CD14-positive monocyte (primary cell): ENCODE measurements at regions not wholly inside any gene's neighbourhood (a gene's known extent, or its start where the extent isn't known, plus 50 kb on each side); places are given as distances from the start of the nearest gene placed in this dataset.

Source experiments
- DNase-seq, 3 donors: peaks; one replicate each; pipeline ENCODE4 v3.0.0-alpha.2; 2011 to 2022
- H2AFZ ChIP-seq: 2 replicates; pipeline ENCODE4 v1.6.0; 2012; ENCODE audit warnings: mild to moderate bottlenecking, low read depth, low read length, inconsistent platforms; ENCODE audit not compliant: insufficient read depth, poor library complexity, severe bottlenecking
- H3K27ac ChIP-seq, 2 donors: 1 replicate in 1 of 2; 2 replicates in 1 of 2; pipeline ENCODE4 v1.5.1; 2012 to 2013; ENCODE audit warnings: low read length in 2 of 2, control low read depth in 1 of 2, inconsistent platforms in 1 of 2, low read depth in 1 of 2, mild to moderate bottlenecking in 1 of 2
- H3K27me3 ChIP-seq, 2 donors: one replicate each; pipeline versions ENCODE4 v1.6.0 to v1.6.1; 2011 to 2013; ENCODE audit warnings: low read length in 2 of 2; ENCODE audit not compliant: control insufficient read depth in 2 of 2, insufficient read depth in 2 of 2
- H3K36me3 ChIP-seq, 2 donors: replicated peaks in 1 of 2; 1 replicate in 1 of 2; 2 replicates in 1 of 2; pipeline versions ENCODE4 v1.5.1 to v1.6.1; 2012 to 2013; ENCODE audit warnings: low read length in 2 of 2, control low read depth in 1 of 2, inconsistent platforms in 1 of 2, mild to moderate bottlenecking in 1 of 2; ENCODE audit not compliant: insufficient read depth in 2 of 2, control insufficient read depth in 1 of 2
- H3K4me1 ChIP-seq, 2 donors: 1 replicate in 1 of 2; 2 replicates in 1 of 2; pipeline versions ENCODE4 v1.5.1 to v1.6.1; 2012 to 2013; ENCODE audit warnings: low read length in 2 of 2, control low read depth in 1 of 2, inconsistent platforms in 1 of 2, mild to moderate bottlenecking in 1 of 2, moderate library complexity in 1 of 2; ENCODE audit not compliant: insufficient read depth in 2 of 2, control insufficient read depth in 1 of 2
- H3K4me2 ChIP-seq: replicated peaks from 2 replicates; pipeline ENCODE3; 2012; ENCODE audit warnings: low read length, moderate library complexity, mild to moderate bottlenecking; ENCODE audit not compliant: poor library complexity, severe bottlenecking; ENCODE audit errors: extremely low read depth
- H3K4me3 ChIP-seq, 3 experiments: fragments of 200-600 bp in 1 of 3; sonication (generic) in 1 of 3; replicated peaks in 1 of 3; 1 replicate in 2 of 3; 2 replicates in 1 of 3; pipeline ENCODE4 v1.5.1; 2011 to 2013; ENCODE audit warnings: low read length in 3 of 3, mild to moderate bottlenecking in 3 of 3, control low read depth in 2 of 3, low read depth in 2 of 3, inconsistent platforms in 1 of 3, moderate library complexity in 1 of 3
- H3K79me2 ChIP-seq: 2 replicates; pipeline ENCODE4 v1.6.0; 2012; ENCODE audit warnings: mild to moderate bottlenecking, control low read depth, inconsistent platforms, low read length, moderate library complexity; ENCODE audit not compliant: insufficient read depth
- H3K9ac ChIP-seq: 2 replicates; pipeline ENCODE4 v1.6.0; 2017; ENCODE audit warnings: low read length, mild to moderate bottlenecking; ENCODE audit not compliant: insufficient read depth, poor library complexity, severe bottlenecking
- H3K9me3 ChIP-seq, 2 donors: replicated peaks in 1 of 2; 1 replicate in 1 of 2; 2 replicates in 1 of 2; pipeline versions ENCODE4 v1.5.1 to v1.6.1; 2012 to 2013; ENCODE audit warnings: low read length in 2 of 2, control low read depth in 1 of 2; ENCODE audit not compliant: control insufficient read depth in 1 of 2, insufficient read depth in 1 of 2
- H4K20me1 ChIP-seq: 2 replicates; pipeline ENCODE4 v1.6.0; 2012; ENCODE audit warnings: mild to moderate bottlenecking, low read length, control low read depth, moderate library complexity; ENCODE audit not compliant: insufficient read depth
- H3K27ac Mint-ChIP-seq, 7 donors: one replicate each; pipeline ENCODE4 v1.8.0; 2020; ENCODE audit warnings: mild to moderate bottlenecking in 7 of 7, mixed read lengths in 7 of 7, moderate library complexity in 6 of 7, inconsistent platforms in 2 of 7
- H3K27me3 Mint-ChIP-seq, 3 donors: one replicate each; pipeline ENCODE4 v1.8.0; 2021 to 2022; ENCODE audit warnings: low read depth in 3 of 3, mild to moderate bottlenecking in 3 of 3, mixed read lengths in 3 of 3, moderate library complexity in 3 of 3, inconsistent platforms in 1 of 3
- H3K36me3 Mint-ChIP-seq, 2 donors: one replicate each; pipeline ENCODE4 v1.8.0; 2020; ENCODE audit warnings: mixed read lengths in 2 of 2, inconsistent platforms in 1 of 2, mild to moderate bottlenecking in 1 of 2
- H3K4me1 Mint-ChIP-seq: one replicate; pipeline ENCODE4 v1.8.0; 2020; ENCODE audit warnings: mild to moderate bottlenecking, mixed read lengths
- H3K4me3 Mint-ChIP-seq, 2 donors: one replicate each; pipeline ENCODE4 v1.8.0; 2020; ENCODE audit warnings: mild to moderate bottlenecking in 2 of 2, mixed read lengths in 2 of 2, moderate library complexity in 1 of 2
- H3K9me3 Mint-ChIP-seq, 7 donors: one replicate each; pipeline ENCODE4 v1.8.0; 2020 to 2022; ENCODE audit warnings: mixed read lengths in 7 of 7, mild to moderate bottlenecking in 6 of 7, moderate library complexity in 6 of 7, inconsistent platforms in 2 of 7
- CTCF ChIP-seq: fragments of 200-600 bp; IDR thresholded peaks from one replicate; pipeline ENCODE4 v1.8.0; 2022; ENCODE audit warnings: antibody characterized with exemption, mild to moderate bottlenecking
- intact Hi-C, 2 donors: fragments of 100-400 bp; cut with micrococcal nuclease; formaldehyde crosslinking; loops; one replicate each; pipeline versions ENCODE4 v1.15.0 to v1.15.1; 2023

GRCh38 chr3:26271848-26272247 lies 350.7 kb upstream of the LRRC3B start:
- no peak for TF ChIP-seq CTCF
- H3K4me2 ChIP-seq, result no peak overlapping the region
- H3K36me3 ChIP-seq, result no peaks in the 10 kb centered on the region
- intact Hi-C loops, result no loop called here
- no peaks in the 10 kb centered on the region for H3K36me3 Mint-ChIP-seq
- H2AFZ ChIP-seq, result no peak overlapping the region
- peak overlapping the region in 1 of 7 donors; percentile 30 for H3K27ac Mint-ChIP-seq
- no peaks in the 10 kb centered on the region for H3K27me3 ChIP-seq
- no peak overlapping the region for H3K27ac ChIP-seq
- no peaks in the 10 kb centered on the region for H3K4me1 ChIP-seq
- no peak overlapping the region for H3K9ac ChIP-seq
- no peaks in the 10 kb centered on the region for H3K4me1 Mint-ChIP-seq
- no peak overlapping the region for H3K4me3 ChIP-seq
- DNase-seq, result no peak
- H3K9me3 Mint-ChIP-seq, result peaks cover 0 to 10% (median 2%) of the 10 kb centered on the region in 7 donors
- H3K4me3 Mint-ChIP-seq, result no peak overlapping the region
- H3K27me3 Mint-ChIP-seq, result no peaks in the 10 kb centered on the region
- H3K9me3 ChIP-seq, result peaks cover 2 to 23% of the 10 kb centered on the region in 2 donors
- H4K20me1 ChIP-seq, result no peaks in the 10 kb centered on the region
- H3K79me2 ChIP-seq, result no peaks in the 10 kb centered on the region

- H3K4me3 ChIP-seq, result no peak overlapping the region
- no peaks in the 10 kb centered on the region for H4K20me1 ChIP-seq
- no peaks in the 10 kb centered on the region for H3K4me1 ChIP-seq
- Mint-ChIP-seq H3K4me1 (no peaks in the 10 kb centered on the region), H3K27me3 (no peaks in the 10 kb centered on the region), H3K36me3 (no peaks in the 10 kb centered on the region), H3K9me3 (peaks cover 0 to 10% (median 0%) of the 10 kb centered on the region in 7 donors), H3K27ac (no peak overlapping the region), H3K4me3 (no peak overlapping the region)
- no peak overlapping the region for H2AFZ ChIP-seq
- H3K9me3 ChIP-seq, result peaks cover 4 to 25% of the 10 kb centered on the region in 2 donors
- DNase-seq, result no peak
- no peak overlapping the region for H3K9ac ChIP-seq
- H3K27me3 ChIP-seq, result no peaks in the 10 kb centered on the region
- H3K79me2 ChIP-seq, result no peaks in the 10 kb centered on the region
- H3K4me2 ChIP-seq, result no peak overlapping the region
- H3K27ac ChIP-seq, result no peak overlapping the region
- no peak for TF ChIP-seq CTCF
- intact Hi-C loops, result no loop called here
- H3K36me3 ChIP-seq, result no peaks in the 10 kb centered on the region
These were observed 349.4 kb upstream of the LRRC3B start for GRCh38 chr3:26273196-26273595.
